ENCODE measurements at regions not wholly inside any gene's neighbourhood (a gene's known extent, or its start where the extent isn't known, plus 50 kb on each side); places are given as distances from the start of the nearest gene placed in this dataset.

DNA sequence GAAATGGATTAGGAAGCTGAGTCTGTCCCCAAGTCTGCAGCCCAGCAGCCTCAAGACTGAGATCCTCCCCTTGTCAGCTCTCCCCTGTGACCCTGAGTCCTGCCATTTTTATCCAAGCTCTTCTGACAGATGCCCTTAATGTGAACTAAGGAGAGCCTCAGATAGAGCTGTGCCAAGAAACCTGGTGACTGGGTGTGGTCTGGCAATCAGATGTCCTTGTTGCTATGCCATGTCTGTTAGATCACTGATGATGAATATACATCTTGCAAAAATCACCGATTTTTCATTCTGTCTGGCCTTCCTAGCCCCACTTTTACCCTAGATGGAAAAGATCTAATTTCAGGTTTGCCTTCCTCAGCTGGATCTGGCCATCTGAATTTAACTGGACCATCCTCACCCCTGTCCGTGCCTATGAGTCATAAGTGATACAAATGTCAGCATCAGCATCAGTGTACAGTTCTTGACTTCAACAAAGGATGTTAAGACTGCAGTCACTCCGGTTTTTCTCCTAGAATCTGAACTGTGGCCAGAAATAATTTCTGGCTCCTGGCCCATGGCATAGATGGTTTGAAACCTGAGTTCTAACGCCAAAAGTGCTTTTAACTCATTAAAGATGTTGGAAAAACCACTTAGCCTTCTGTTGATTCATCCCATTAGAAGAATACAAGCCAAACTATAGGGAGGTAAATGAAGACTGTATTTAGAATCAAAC is 61.2 kb upstream of the GRIP1 start:
- H3K27me3 ChIP-seq: no peaks in the 10 kb centered on the region
- H3K36me3 ChIP-seq (replicated peaks in 1 of 2; ENCODE audit: insufficient read depth in 1 of 2, low read depth in 2 of 2): no peaks in the 10 kb centered on the region
- ATAC-seq (no peak), DNase-seq (no peak)
- no peaks in the 10 kb centered on the region for H3K4me1 ChIP-seq
- TF ChIP-seq, protein P1, sequence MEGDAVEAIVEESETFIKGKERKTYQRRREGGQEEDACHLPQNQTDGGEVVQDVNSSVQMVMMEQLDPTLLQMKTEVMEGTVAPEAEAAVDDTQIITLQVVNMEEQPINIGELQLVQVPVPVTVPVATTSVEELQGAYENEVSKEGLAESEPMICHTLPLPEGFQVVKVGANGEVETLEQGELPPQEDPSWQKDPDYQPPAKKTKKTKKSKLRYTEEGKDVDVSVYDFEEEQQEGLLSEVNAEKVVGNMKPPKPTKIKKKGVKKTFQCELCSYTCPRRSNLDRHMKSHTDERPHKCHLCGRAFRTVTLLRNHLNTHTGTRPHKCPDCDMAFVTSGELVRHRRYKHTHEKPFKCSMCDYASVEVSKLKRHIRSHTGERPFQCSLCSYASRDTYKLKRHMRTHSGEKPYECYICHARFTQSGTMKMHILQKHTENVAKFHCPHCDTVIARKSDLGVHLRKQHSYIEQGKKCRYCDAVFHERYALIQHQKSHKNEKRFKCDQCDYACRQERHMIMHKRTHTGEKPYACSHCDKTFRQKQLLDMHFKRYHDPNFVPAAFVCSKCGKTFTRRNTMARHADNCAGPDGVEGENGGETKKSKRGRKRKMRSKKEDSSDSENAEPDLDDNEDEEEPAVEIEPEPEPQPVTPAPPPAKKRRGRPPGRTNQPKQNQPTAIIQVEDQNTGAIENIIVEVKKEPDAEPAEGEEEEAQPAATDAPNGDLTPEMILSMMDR (IDR thresholded peaks at IDR 0.05): no peak
- TF ChIP-seq POLR2A (IDR thresholded peaks at IDR 0.05): no peak
- no peaks in the 10 kb centered on the region for H3K9me3 ChIP-seq
- no peak overlapping the region for H3K4me3 ChIP-seq
- no peak overlapping the region for H3K27ac ChIP-seq
- intact Hi-C loops (cut with DNase I): no loop called here
- 33 to 44% methylated on average over 4 of the region's 4 CpGs for WGBS, 2 donors

DNA sequence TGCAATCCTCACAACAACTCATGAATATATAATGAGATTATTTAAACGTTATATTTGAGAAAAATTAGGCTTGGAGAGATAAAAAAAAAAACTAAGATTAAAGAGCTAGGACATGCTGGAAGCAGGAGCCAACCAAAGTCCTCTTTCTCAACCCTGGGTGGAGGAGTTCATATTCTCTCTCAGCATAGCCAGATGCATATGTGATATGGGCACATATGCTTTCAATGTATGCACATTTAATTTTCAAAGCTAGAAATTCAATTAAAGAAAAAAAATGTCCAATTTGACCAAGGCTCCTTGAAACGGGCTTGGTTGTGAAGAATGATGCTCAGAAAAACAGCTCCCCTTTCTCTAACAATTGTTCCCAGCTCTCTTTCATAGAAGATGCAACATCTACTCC is 61.9 kb upstream of the GRIP1 start:
- intact Hi-C loops (cut with DNase I): no loop called here
- 49 to 58% methylated on average over 2 of the region's 2 CpGs for WGBS, 2 donors
- ATAC-seq: no peak
- TF ChIP-seq, protein P1 (IDR thresholded peaks at IDR 0.05): no peak
- no peak for TF ChIP-seq POLR2A (IDR thresholded peaks at IDR 0.05)
- H3K9me3 ChIP-seq: no peaks in the 10 kb centered on the region
- no peak for DNase-seq
- no peaks in the 10 kb centered on the region for H3K27me3 ChIP-seq
- no peaks in the 10 kb centered on the region for H3K4me1 ChIP-seq
- H3K27ac ChIP-seq: no peak overlapping the region
- no peaks in the 10 kb centered on the region for H3K36me3 ChIP-seq (replicated peaks in 1 of 2; ENCODE audit: insufficient read depth in 1 of 2, low read depth in 2 of 2)
- H3K4me3 ChIP-seq: no peak overlapping the region

DNA sequence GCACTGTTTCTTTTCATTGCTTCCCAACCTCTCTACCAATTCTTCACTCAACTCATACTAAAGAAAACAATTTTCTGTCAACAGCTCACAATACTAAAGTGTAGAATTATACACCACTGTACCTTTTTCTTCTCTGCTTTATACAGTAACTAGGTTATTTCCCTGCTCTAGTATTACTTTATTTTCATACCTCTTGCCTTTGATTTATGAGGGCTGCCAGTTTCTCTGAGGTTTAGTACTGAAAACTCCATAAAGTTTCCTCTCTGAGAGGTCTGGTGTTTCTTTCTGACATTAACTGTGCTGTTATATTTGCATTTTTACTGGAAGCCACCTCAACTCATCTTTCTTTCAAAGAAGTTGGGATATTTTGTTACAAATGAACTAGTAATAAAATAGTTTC is 63.0 kb upstream of the GRIP1 start:
- Histone ChIP-seq H3K4me1 (no peaks in the 10 kb centered on the region), H3K9me3 (no peaks in the 10 kb centered on the region), H3K27ac (no peak overlapping the region), H3K4me3 (no peak overlapping the region), H3K36me3 (replicated peaks in 1 of 2; ENCODE audit: insufficient read depth in 1 of 2, low read depth in 2 of 2) (no peaks in the 10 kb centered on the region), H3K27me3 (no peaks in the 10 kb centered on the region)
- intact Hi-C loops (cut with DNase I): no loop called here
- DNase-seq (no peak), ATAC-seq (no peak)
- TF ChIP-seq, protein P1 (IDR thresholded peaks at IDR 0.05): no peak
- TF ChIP-seq POLR2A (IDR thresholded peaks at IDR 0.05): no peak

- no peaks in the 10 kb centered on the region for H3K4me1 ChIP-seq
- H3K27me3 ChIP-seq: no peaks in the 10 kb centered on the region
- DNase-seq (no peak), ATAC-seq (no peak)
- TF ChIP-seq POLR2A (IDR thresholded peaks at IDR 0.05): no peak
- TF ChIP-seq, protein P1 (IDR thresholded peaks at IDR 0.05): no peak
- H3K27ac ChIP-seq: no peak overlapping the region
- H3K4me3 ChIP-seq: no peak overlapping the region
- 71 to 74% methylated on average over 2 of the region's 2 CpGs for WGBS, 2 donors
- no peaks in the 10 kb centered on the region for H3K36me3 ChIP-seq (replicated peaks in 1 of 2; ENCODE audit: insufficient read depth in 1 of 2, low read depth in 2 of 2)
- intact Hi-C loops (cut with DNase I): no loop called here
- no peaks in the 10 kb centered on the region for H3K9me3 ChIP-seq
These were observed 63.9 kb upstream of the GRIP1 start for GRCh38 chr12:66742508-66743367.
